ENCODE measurements at regions not wholly inside any gene's neighbourhood (a gene's known extent, or its start where the extent isn't known, plus 50 kb on each side); places are given as distances from the start of the nearest gene placed in this dataset.
"Not testable (repeated sequence)": the region's sequence is repeated elsewhere in the genome, so short reads cannot be mapped to it uniquely, and the experiment has no call there.

DNA sequence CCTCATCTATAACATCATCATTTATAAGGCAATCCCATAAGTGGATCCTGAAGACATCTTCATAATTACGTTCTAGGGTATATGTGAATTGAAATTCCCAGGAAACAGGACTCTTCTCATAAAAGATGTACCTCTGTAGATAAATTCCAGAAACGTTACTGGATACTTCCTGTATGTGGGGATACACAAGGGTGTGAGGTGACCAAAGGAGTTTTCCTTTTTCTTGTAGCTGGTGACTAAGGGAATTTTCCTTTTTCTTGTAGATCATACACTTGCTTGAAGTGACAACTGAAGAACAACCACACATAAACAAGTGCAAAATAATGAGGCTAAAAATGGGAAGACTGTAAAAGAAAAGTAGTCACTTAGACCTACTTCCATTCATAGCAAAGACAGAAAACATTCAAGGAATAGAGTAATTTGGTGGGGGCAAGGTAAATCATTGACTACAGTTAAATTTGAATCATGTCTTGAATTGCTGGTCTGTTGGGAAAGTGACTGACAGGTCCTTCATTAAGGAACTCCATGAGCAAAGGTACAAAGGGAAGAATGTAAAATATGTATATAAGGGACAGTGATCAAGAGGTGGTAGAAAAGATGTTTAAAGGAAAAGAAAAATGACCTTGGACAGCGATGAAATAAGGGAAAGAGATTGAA lies 53.2 kb upstream of the UBE2E3 start:
- no peak for DNase-seq (ENCODE audit: low spot score)

DNA sequence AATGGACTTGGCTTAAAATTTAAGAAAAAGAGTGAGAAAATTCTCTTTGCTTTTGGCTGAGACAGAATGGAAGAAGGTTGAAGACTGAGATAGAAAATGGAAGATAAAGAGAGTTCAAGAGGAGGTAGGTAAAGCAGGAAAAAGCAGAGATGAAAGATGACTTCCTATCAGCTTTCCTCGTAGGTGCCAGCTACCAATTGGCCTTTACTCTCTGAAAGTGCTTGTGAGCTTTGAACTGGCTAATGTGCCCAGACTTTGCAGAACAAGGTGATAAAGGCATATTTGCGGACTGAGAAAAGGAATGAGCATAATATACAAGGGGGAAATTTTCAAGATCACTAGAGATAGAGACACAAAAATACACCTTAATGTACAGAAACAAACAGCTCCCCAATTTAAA lies 54.7 kb upstream of the UBE2E3 start:
- DNase-seq (ENCODE audit: low spot score), result no peak

- DNase-seq (ENCODE audit: low spot score), result no peak
These were observed 56.3 kb upstream of the UBE2E3 start for GRCh38 chr2:180924063-180924462.

- DNase-seq (ENCODE audit: low spot score), result no peak
These were observed 69.4 kb upstream of the UBE2E3 start for GRCh38 chr2:180910831-180911665.

- DNase-seq (ENCODE audit: low spot score), result no peak
These were observed 72.7 kb upstream of the UBE2E3 start for GRCh38 chr2:180907731-180908130.

DNA sequence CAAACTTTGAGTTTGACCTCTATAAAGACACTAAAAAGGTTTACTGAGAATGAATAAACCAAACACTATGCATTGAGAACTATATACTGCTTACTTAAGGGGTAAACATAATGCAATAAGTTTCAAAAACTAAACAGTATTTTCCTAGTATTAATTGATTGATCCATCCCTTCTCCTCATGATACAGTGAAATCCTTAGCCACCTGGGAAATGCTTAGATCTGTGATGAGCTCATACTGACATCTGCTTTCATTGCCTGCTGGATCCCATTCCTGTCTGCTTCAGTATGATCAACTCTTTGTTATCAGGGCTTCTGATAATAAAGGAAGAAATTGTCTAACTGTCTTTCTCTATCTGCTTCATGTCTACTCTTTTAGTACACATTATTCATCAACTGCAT lies 74.9 kb upstream of the UBE2E3 start:
- no peak for DNase-seq (ENCODE audit: low spot score)

DNA sequence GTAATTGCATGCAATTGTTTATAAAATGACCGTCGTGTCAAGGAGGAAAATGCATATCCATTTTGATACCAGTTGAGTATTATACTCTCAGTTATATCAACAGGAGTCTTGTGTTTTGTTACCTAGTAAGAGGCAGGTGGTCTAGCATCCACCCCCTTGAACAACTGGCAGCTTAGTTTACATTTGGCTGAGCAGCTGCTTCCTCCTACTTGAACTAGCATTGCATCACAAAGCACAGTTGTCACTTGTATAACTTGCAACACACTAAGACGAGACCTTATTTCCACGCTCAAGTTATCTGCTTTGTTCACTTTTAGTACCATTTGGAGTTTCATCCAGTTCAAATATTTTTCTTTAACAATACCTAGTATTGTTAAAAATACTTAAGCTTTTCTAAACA lies 75.4 kb upstream of the UBE2E3 start:
- DNase-seq (ENCODE audit: low spot score), result no peak

- no peak for DNase-seq (ENCODE audit: low spot score)
These were observed 79.1 kb upstream of the UBE2E3 start for GRCh38 chr2:180901331-180901730.

DNA sequence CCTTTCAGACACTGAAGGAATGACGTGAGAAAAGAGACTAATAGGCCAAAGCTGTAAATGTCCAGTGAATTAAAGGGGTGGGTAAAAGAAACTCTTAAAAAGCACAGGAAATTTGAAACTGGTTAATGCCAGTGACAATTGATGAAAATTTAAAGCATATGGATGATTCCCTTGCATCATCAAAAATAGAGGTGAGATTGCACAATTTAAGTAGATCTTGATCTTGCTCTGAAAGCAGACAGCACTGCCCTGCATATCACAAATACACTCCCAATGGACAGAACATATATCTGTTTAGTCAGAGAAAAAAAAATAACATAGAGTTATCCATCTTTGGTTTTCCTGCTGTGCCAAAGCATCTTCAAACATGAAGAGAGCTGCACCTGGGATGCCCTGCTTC lies 86.7 kb upstream of the UBE2E3 start:
- DNase-seq (ENCODE audit: low spot score), result no peak

DNA sequence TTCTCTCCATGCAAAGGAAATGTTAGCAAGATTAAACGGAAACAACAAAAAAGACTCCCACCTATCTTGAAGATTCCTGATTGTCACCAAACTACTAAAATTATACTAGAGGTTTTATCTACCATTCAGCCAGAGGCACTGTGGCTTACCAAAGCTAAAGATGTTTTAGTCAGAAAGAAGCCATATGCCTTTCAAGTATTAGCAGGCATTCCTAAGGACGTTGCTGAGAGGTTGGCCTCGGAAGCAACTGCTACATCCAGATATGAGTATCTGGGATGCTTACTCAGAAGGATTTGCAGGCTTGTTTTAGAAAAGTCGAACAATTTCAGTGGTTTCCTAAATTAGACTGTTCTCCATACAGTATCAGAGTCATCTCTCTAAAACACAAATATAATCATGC lies 88.3 kb upstream of the UBE2E3 start:
- DNase-seq (ENCODE audit: low spot score), result no peak

GRCh38 chr2:180891360-180891759 lies 89.0 kb upstream of the UBE2E3 start:
- DNase-seq (ENCODE audit: low spot score), result no peak

DNA sequence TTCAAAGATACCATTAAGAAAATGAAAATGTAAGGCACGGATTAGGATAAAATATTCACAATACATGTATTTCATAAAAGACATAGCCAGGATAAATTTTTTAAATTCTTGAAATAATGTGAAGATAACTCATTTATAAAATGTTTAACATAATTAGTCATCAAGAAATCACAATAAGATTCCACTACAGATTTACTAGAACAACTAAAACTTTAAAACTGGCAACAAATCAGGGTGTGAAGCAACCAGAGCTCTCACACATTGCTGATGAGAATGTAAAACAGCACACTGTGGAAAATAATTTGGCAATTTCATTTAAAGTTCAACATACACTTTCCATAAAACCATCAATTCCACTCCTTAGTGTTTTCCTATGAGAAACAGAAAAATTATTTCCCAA lies 89.6 kb upstream of the UBE2E3 start:
- DNase-seq (ENCODE audit: low spot score), result no peak

- DNase-seq (ENCODE audit: low spot score), result no peak
These were observed 97.4 kb upstream of the UBE2E3 start for GRCh38 chr2:180882959-180883358.

GRCh38 chr2:180876506-180876905 lies 103.9 kb upstream of the UBE2E3 start:
- DNase-seq (ENCODE audit: low spot score), result no peak

- no peak for DNase-seq (ENCODE audit: low spot score)
These were observed 107.2 kb upstream of the UBE2E3 start for GRCh38 chr2:180873219-180873618.

GRCh38 chr2:180872781-180873180 lies 107.6 kb upstream of the UBE2E3 start:
- DNase-seq (ENCODE audit: low spot score), result not testable (repeated sequence)

GRCh38 chr2:180872255-180872654 lies 108.2 kb upstream of the UBE2E3 start:
- no peak for DNase-seq (ENCODE audit: low spot score)

DNA sequence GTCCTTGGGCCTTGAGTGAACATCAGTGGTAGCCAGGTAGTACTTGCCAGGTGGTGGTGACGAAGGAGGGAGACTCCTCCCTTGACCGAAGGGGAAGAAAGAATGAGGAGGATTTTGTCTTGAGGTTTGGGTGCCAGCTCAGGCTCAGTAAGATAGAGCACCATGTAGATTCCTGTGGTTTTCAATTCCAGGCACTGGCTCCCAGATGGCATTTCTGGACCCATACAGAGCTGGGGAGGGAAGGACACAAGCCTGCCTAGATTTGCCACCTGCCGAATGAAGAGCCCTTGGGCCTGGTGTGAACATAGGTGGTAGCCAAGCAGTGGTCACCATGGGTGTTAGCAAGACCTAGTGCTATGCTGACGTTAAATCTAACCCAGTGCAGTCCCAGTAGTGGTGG lies 108.8 kb upstream of the UBE2E3 start:
- DNase-seq (ENCODE audit: low spot score), result no peak

GRCh38 chr2:180849851-180850250 lies 130.6 kb upstream of the UBE2E3 start:
- DNase-seq (ENCODE audit: low spot score), result no peak

DNA sequence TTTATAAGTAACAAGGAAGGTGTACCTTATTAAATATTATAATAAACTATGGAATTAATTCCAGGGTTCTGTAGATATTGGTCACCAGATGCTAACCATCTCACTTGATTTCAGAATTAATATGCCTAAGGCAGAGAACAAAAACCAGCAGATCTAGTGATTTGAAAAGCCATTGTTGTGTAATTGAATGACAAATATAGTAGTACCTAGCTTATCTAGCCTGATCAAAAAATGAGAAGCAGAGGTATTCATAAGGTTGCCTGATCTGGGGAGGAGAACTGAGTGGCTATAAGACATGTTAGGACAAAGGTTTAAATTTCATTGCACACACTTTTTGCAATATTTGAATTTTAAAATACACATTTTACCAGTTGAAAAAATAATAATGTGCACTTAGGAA lies 132.0 kb upstream of the UBE2E3 start:
- no peak for DNase-seq (ENCODE audit: low spot score)

GRCh38 chr2:180846756-180847472 lies 133.5 kb upstream of the UBE2E3 start:
- DNase-seq (ENCODE audit: low spot score), result no peak

DNA sequence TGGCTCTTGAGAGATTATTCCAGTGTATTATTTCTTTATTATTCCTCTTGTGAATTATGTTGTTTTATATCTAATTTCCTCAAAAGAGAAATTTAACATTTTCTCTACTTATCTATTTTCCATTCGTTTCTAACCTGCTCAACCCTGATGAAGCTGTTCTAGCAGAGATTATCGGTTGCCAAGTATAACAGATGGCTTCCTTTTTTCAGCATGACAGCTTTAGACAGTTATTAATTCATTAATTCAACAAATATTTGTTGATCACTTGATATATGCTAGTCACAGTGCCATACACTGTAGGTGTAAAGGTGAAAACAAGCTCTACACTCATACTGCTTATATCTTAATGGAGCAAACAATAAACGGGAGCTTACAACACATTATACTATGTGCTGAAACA lies 137.9 kb upstream of the UBE2E3 start:
- DNase-seq (ENCODE audit: low spot score), result no peak

DNA sequence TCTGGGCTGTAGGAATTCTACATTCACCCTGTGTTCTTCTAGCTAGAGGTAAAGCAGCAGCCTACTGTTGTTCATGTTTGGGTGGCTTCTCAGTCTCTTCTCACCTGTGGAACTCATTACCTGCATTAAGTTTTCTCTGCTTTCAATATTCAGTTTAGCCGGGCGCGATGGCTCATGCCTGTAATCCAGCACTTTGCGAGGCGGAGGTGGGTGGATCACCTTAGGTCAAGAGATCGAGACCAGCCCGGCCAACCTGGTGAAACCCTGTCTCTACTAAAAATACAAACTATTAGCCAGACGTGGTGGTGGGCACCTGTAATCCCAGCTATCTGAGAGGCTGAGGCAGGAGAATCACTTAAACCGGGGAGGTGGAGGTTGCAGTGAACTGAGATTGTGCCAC lies 139.8 kb upstream of the UBE2E3 start:
- no peak for DNase-seq (ENCODE audit: low spot score)
